Astrocyte of the cerebellum (primary cell): ENCODE measurements at regions not wholly inside any gene's neighbourhood (a gene's known extent, or its start where the extent isn't known, plus 50 kb on each side); places are given as distances from the start of the nearest gene placed in this dataset.
A peak's percentile ranks its signal among the peaks of the same experiment; 100 is the strongest.

Experiments used
- DNase-seq: peaks from one replicate; pipeline ENCODE4 v3.0.0-alpha.2; 2011; ENCODE audit warnings: low read depth
- H3K4me3 ChIP-seq: 2 replicates; pipeline ENCODE4 v1.5.1; 2011; ENCODE audit warnings: mild to moderate bottlenecking, low read depth, low read length, moderate library complexity
- CTCF ChIP-seq: IDR thresholded peaks from 2 replicates; pipeline ENCODE4 v1.5.1; 2012; ENCODE audit warnings: low read length, low read depth, moderate library complexity, mild to moderate bottlenecking; ENCODE audit errors: missing control alignments
- in situ Hi-C: cut with HindIII; loops from 2 replicates; pipeline ENCODE4 v1.10.0; 2017; ENCODE audit warnings: low sequenced_read_pairs

GRCh38 chrX:45850197-45850774 is 649.6 kb upstream of the DIPK2B start:
- H3K4me3 ChIP-seq = peak overlapping the region; percentile 74
- in situ Hi-C loops = no loop called here
- no peak for TF ChIP-seq CTCF
- no peak for DNase-seq

- peak; percentile 84 for DNase-seq
- in situ Hi-C loops = no loop called here
- TF ChIP-seq CTCF = peak; percentile 35
- peak overlapping the region; percentile 74 for H3K4me3 ChIP-seq
Observed at GRCh38 chrX:45849261-45849862, 648.7 kb upstream of the DIPK2B start.

DNA sequence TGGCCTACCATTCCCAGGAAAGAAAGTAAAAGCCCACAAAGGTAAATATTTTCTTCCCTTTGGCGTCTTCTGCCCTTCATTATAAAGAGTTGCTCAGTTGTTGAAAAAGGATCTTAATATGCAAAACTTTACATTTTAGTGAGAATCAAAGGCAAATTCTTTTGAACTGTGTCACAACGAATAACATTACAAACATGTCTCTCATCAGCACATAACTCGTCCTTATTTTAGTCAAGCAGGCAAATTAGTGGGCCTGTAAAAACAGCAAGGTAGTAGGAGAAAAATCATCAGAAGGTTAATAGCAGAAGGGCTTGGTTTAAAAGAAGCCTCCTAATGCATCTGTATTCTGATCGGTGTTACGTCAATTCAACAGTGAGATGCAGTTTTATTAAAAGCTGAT is 647.3 kb upstream of the DIPK2B start:
- in situ Hi-C loops = no loop called here
- no peak overlapping the region for H3K4me3 ChIP-seq
- DNase-seq = no peak
- TF ChIP-seq CTCF = no peak

GRCh38 chrX:45846328-45846727 is 645.7 kb upstream of the DIPK2B start:
- in situ Hi-C loops = no loop called here
- TF ChIP-seq CTCF = no peak
- DNase-seq = no peak
- no peak overlapping the region for H3K4me3 ChIP-seq

DNA sequence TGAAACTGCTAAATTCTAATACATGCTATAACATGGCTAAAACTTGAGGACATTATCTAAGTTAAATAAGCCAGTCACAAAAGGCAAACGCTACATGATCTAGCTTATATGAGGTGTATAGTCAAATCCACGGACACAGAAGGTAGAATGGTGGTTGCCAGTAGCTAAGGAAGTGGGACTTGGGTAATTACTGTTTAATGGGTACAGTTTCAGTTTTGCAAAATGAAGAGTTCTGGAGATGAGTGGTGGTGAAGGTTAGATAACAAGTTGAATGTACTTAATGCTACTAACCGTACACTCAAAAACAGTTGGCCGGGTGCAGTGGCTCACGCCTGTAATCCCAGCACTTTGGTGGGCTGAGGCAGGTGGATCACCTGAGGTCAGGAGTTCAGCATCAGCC is 644.5 kb upstream of the DIPK2B start:
- in situ Hi-C loops = no loop called here
- no peak for DNase-seq
- no peak for TF ChIP-seq CTCF
- H3K4me3 ChIP-seq = no peak overlapping the region

GRCh38 chrX:45843518-45843917 is 642.8 kb upstream of the DIPK2B start:
- in situ Hi-C loops = no loop called here
- peak; percentile 10 for TF ChIP-seq CTCF
- DNase-seq = no peak
- no peak overlapping the region for H3K4me3 ChIP-seq
